GDM1 (cell line): ENCODE measurements at regions not wholly inside any gene's neighbourhood (a gene's known extent, or its start where the extent isn't known, plus 50 kb on each side); places are given as distances from the start of the nearest gene placed in this dataset.

ENCODE experiments used
- DNase-seq: peaks from one replicate; lab custom pipeline; 2025; lab: John Stamatoyannopoulos, UW

DNA sequence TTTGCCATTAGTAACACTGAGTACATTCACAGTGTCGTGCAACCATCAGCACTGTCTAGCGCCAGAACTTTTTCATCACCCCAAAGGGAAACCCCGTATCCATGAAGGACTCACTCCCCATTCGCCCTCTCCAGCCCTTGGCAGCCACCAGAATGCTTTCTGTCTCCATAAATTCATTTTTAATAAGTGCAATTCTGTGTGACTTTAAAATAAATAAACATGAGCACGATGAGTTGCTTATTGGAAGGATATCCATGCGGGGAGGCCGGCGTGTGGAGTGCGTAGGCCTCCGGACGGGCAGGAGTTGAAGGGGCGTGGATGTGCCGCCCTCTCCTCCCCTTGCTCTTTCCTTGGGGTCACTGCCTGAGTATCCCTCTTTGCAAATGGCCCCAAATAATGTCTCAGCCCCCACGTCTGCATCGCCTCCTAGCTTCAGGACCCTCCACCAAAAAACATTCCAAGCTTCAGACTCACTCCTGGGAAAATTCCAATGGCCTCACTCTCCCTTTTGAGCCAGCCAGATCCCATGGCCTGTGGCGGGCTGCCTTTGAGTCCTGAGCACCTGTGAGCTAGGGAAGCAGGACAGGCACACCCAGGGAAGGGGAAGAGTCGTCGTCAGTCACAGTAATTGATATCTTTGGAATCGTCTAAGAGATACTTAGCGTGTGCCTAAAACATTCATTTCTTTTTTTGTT, 306.3 kb downstream of the SEC14L1 start:
- no peak for DNase-seq

- no peak for DNase-seq
Measured at GRCh38 chr17:77449373-77449907, 308.7 kb downstream of the SEC14L1 start.

- DNase-seq, result no peak
Measured at GRCh38 chr17:77449908-77450741, 309.4 kb downstream of the SEC14L1 start.

DNA sequence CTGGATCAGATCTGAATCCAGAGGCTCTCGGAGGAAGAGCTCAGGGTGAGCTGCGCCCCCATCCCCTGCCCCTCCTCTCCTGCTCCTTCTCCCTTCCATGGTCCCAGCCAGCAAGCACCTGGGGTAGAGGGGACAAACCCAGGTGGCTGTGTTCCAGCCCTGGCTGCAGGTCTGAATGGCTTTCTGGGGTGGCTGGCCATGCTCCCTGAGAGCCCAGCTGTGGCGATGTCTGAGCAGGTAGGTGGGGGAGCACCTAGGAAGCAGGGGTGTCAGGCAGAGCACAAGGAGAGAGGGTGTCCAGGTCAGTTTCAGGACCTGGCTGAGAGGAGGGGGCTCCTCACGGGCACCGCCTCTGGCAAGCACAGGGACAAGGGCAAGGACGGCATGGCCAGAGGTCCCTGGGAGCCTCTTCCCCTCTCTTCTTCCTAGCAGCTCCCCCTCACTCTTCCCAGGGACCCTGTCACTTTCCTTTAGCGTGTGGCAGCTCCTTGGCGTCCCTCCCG, 310.0 kb downstream of the SEC14L1 start:
- no peak for DNase-seq

DNA sequence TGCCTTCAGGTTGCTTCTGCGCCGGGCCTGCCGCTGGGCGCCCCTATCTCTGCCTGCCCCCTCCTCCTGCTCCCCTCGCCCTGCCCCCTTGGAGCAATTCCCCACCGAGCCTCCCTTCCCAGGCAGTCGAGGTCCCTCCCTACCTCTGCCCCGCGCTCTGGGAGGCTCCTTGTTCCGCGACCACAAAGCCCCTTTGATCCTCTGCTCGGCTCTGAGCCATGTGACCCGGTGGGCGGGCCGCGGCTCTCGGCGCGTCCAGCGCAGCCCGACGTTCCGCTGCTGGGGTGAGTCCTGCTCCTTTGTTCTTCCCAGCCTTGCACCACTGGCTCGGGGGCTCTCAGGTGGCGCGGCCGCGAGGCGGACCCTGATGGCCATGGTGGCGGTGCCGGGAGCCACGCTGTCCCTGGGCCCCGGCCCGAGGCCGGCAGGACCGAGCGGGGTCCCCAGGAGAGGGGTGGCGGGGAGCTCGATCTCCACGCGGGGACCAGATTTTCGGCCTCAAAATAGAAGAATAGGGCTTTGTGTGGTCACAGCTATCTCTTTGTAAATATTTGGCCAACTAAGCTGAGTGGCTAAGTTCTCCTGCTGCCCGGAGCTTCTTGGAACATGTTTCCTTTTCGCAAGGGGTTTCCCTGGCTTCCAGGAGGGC, 310.6 kb downstream of the SEC14L1 start:
- no peak for DNase-seq

DNA sequence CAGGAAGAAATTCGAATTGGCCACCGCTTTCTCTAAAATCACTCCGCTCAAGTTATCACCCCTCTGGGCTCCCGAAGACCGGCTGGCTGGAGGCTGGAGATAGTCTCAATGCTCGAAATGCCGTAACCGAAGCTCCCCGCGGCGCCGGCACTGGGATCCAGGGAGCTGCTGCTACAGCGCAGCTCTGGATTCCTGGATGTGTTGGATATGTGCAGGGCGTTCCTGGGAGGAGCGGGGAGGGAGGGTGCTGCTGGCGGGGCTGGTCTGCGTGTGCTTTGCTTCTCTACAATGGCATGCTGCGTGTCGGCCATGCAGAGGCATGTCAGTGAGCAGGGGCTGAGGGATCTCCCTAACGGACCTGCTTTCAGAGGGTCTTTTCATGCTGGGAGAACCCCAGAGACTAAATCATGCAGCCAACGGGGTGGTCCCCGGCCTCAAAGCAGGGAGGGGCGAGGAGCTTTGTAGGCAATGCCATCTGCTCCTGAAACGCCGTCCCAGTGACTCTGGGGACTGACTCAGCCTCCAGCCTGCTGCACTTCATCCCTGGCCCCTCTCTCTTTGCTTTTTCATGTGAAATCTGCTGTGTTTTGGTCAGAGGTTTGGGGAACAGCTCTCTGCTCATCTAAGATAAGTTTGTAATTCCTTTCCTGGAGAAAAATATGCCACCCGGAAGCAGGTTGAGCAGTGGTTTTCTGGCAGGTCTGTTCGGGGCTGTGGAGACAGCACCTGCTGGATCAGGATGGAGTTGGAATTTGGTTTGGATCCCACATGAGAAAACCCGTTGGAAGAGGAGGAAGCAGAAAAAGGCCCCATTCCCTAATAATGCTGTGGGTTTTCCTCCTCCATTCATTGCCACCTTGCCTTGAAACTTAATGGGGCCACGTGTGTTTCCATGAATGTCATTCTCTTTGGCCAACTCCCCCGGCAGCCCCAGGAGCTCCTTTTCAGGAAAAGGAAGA, 311.4 kb downstream of the SEC14L1 start:
- no peak for DNase-seq

- no peak for DNase-seq
Measured at GRCh38 chr17:77453613-77454241, 313.0 kb downstream of the SEC14L1 start.

GRCh38 chr17:77454242-77455095, 313.7 kb downstream of the SEC14L1 start:
- no peak for DNase-seq

GRCh38 chr17:77455111-77455890, 314.5 kb downstream of the SEC14L1 start:
- no peak for DNase-seq

DNA sequence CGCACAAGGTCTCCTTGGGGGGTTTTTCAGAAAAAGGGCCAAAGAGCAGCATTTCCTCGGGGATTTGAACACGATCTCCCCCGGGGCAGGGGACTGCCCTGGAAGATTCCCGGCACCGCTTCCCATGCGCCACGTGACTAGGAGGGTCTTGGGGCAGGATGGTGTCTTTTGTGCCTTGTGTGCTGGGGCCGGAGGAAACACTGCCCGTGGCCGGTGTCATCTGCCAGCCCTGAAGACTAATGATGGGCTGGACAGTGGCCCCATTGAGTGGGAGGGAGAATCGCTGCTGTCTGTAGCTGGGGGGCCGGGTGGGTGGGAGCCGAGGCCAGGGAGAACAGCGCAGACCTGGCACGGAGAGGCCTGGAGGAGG, 315.1 kb downstream of the SEC14L1 start:
- no peak for DNase-seq

DNA sequence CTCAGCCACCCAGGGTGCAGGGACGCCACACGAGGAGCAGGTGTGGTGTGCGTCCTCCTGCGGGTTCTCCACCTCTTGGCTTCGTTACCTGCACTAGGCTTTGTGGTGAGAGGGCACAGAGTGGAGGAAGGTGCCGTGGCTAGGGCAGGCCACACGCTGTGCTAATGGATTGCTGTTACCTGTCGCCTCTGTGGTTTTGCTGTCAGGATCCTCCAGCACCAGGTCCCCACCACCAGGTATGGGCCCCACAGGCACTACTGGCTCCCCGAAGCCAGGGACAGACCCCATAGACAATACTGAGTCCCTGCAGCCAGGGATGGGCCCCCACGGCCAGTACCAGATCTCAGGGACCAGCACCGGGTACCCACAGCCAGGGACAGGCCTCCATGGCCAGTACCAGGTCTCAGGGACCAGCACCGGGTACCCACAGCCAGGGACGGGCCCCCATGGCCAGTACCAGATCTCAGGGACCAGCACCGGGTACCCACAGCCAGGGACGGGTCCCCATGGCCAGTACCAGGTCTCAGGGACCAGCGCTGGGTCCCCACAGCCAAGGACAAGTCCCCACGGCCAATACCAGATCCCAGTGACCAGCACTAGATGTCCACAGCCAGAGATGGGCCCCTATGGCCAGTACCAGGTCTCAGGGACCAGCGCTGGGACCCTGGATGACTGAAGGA, 315.6 kb downstream of the SEC14L1 start:
- DNase-seq, result no peak

DNA sequence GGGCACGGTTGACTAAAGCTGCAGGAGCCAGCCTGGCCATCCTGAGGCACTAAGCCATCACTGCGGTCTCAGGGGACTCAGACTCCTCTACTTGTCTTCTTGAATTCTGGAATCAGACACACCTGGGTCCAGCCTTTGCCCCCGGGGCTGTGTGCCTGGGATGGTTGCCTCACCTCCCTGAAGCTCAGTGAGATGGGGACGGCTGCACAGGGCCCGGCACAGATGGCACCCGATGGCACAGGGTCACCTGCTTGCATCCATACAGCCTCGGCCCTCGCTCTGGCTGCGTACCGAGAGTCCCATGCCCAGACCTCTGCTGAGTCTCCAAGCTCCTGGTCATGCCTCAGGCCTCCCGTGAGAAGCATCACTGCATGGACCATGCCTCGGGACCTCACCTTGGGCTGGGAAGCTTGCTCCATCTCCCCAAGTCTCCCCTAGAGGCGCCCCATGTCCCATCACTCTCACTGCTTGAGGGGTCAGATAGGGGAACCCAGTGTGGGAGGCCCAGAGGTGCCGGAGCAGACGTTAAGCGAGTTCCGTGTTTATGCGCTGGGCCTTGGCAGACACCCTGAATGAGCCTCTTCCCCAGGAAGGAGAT, 316.3 kb downstream of the SEC14L1 start:
- no peak for DNase-seq

- DNase-seq, result no peak
Measured at GRCh38 chr17:77457572-77458201, 316.9 kb downstream of the SEC14L1 start.

DNA sequence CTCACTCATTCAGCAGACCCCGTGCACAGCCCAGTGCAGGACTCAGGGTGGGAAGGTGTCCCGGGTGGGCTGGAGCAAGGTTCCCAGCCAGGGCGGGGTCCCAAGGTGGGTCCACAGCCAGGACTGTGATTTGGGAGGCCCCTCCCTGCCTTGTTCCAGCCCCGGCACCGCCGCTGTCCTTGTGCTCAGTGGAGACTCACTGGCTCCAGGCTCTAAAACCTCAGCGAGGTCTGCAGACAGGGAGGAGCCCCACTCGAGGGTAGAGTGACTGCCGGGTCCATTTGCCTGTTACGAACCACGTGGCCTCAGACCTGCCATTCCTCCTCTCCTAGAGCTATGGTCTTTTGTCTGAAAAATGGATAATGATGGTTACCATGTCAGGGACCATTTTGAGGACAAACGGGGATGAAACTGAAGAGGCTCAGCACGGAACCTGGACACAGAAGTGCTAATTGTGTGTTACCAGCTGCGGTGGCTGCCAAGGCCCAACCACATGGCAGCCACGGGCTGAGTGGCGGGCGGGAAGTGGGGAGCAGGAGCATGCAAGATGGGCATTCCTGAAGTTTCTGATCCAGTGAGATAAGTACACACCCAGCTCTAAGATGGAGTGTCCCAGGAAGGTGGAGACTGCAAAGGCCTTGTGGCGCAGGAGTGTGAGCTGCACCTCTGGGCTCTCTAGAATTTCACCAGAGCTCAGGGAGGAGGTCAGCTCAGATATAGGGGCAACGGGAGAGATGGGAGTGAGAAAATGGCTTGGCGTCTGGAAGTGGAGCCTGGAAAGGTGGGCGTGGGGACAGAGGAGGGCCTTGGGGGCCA, 317.6 kb downstream of the SEC14L1 start:
- DNase-seq, result no peak

GRCh38 chr17:77459018-77459755, 318.4 kb downstream of the SEC14L1 start:
- DNase-seq, result no peak

DNA sequence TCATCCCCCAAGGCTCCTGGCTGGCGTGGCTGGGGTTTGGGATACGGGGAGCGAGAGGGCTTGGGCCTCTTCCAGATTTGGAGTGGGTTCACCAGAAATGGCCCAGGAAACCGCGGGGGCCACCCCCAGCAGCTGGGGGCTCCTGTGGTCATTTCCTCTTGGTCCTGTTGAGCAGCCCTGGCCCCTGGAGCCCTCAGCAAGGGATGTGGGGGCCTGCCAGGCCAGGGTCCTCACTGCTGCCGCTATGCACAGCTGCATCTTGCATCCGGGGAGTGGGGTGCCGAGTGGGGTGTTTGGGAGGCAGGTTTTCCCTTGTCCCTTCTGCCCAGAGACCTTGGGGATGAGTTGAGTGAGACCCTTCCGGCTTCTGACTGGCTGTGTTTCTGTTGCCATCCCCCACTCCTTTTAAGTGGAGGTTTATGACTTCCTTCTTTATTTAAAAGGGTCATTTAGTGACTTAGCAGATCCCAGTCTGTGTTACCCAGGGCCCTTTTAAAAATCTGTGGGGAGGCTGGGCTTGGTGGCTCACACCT, 319.8 kb downstream of the SEC14L1 start:
- no peak for DNase-seq
